Gastrocnemius medialis (tissue), 4 donors: ENCODE measurements at regions not wholly inside any gene's neighbourhood (a gene's known extent, or its start where the extent isn't known, plus 50 kb on each side); places are given as distances from the start of the nearest gene placed in this dataset.

Source experiments
- ATAC-seq, 2 donors: fragments of 150-250 bp; one replicate each; pipeline ENCODE4 v1.9.1; 2016
- DNase-seq, 2 donors: peaks; one replicate each; pipeline ENCODE4 v3.0.0-alpha.2; 2019
- H3K27ac ChIP-seq, 4 donors: fragments of 200-600 bp; sonication (generic); 1 replicate in 1 of 4; 2 replicates in 3 of 4; pipeline ENCODE4 v1.5.1; 2016 to 2018; ENCODE audit warnings: mild to moderate bottlenecking in 2 of 4, moderate library complexity in 1 of 4
- H3K27me3 ChIP-seq, 3 donors: fragments of 200-600 bp; sonication (generic) in 2 of 3; 1 replicate in 1 of 3; 2 replicates in 2 of 3; pipeline versions ENCODE4 v1.5.1 to v1.6.0; 2016 to 2019; ENCODE audit warnings: mild to moderate bottlenecking in 1 of 3, moderate library complexity in 1 of 3
- H3K36me3 ChIP-seq, 2 donors: fragments of 200-600 bp; sonication (generic) in 1 of 2; one replicate each; pipeline ENCODE4 v1.5.1; 2017 to 2018
- H3K4me1 ChIP-seq, 2 donors: fragments of 200-600 bp; sonication (generic) in 1 of 2; one replicate each; pipeline ENCODE4 v1.5.1; 2016 to 2017; ENCODE audit warnings: mild to moderate bottlenecking in 2 of 2
- H3K4me3 ChIP-seq, 4 donors: fragments of 200-600 bp; sonication (generic) in 3 of 4; 1 replicate in 1 of 4; 2 replicates in 3 of 4; pipeline ENCODE4 v1.5.1; 2016 to 2019; ENCODE audit warnings: mild to moderate bottlenecking in 2 of 4
- H3K9me3 ChIP-seq, 3 donors: fragments of 200-600 bp; sonication (generic) in 2 of 3; 1 replicate in 1 of 3; 2 replicates in 2 of 3; pipeline ENCODE4 v1.5.1; 2016 to 2019
- CTCF ChIP-seq, 5 experiments: fragments of 450-650 bp in 3 of 5; fragments of 200-600 bp in 2 of 5; sonication (generic) in 2 of 5; IDR thresholded peaks in 4 of 5; conservative IDR thresholded peaks in 1 of 5; 1 replicate in 4 of 5; 2 replicates in 1 of 5; pipeline ENCODE4 v1.5.1; 2016 to 2019; ENCODE audit warnings: antibody characterized with exemption in 5 of 5, mild to moderate bottlenecking in 3 of 5, moderate library complexity in 3 of 5
- POLR2A ChIP-seq, 2 donors: fragments of 450-650 bp; IDR thresholded peaks; one replicate each; pipeline ENCODE4 v1.6.1; 2017; ENCODE audit warnings: antibody characterized with exemption in 2 of 2, mild to moderate bottlenecking in 2 of 2, moderate library complexity in 2 of 2
- in situ Hi-C, 4 donors: fragments of 200-750 bp; cut with MboI; loops; one replicate each; pipeline versions ENCODE4 v1.15.0 to v1.8.0; 2017; ENCODE audit warnings: low sequenced_read_pairs in 4 of 4
- intact Hi-C: fragments of 100-400 bp; cut with DNase I; formaldehyde crosslinking; loops from one replicate; pipeline ENCODE4 v1.15.1; 2023; ENCODE audit warnings: low total_unique reads

GRCh38 chr1:4081806-4082711 lies 182.0 kb upstream of the C1orf174 start:
- Histone ChIP-seq H3K9me3 (no peaks in the 10 kb centered on the region), H3K4me1 (no peaks in the 10 kb centered on the region), H3K27me3 (peaks cover 0 to 5% (median 0%) of the 10 kb centered on the region in 3 donors), H3K36me3 (no peaks in the 10 kb centered on the region), H3K4me3 (no peak overlapping the region), H3K27ac (no peak overlapping the region)
- in situ Hi-C loops (no loop called here), intact Hi-C loops (no loop called here)
- DNase-seq (no peak), ATAC-seq (no peak)
- no peak for TF ChIP-seq CTCF (IDR thresholded peaks at IDR 0.05 in 4 of 5, conservative IDR thresholded peaks at IDR 0.05 in 1 of 5)
- TF ChIP-seq POLR2A (IDR thresholded peaks at IDR 0.05) = no peak

GRCh38 chr1:4083231-4084047 lies 183.4 kb upstream of the C1orf174 start:
- Histone ChIP-seq H3K4me1 (no peaks in the 10 kb centered on the region), H3K36me3 (no peaks in the 10 kb centered on the region), H3K4me3 (no peak overlapping the region), H3K9me3 (no peaks in the 10 kb centered on the region), H3K27ac (no peak overlapping the region), H3K27me3 (peaks cover 0 to 5% (median 0%) of the 10 kb centered on the region in 3 donors)
- DNase-seq (no peak), ATAC-seq (no peak)
- TF ChIP-seq CTCF (IDR thresholded peaks at IDR 0.05 in 4 of 5, conservative IDR thresholded peaks at IDR 0.05 in 1 of 5) = no peak
- no peak for TF ChIP-seq POLR2A (IDR thresholded peaks at IDR 0.05)
- intact Hi-C loops = no loop called here
- in situ Hi-C loops = no loop called here

- TF ChIP-seq POLR2A (IDR thresholded peaks at IDR 0.05) (no peak), CTCF (IDR thresholded peaks at IDR 0.05 in 4 of 5, conservative IDR thresholded peaks at IDR 0.05 in 1 of 5) (no peak)
- in situ Hi-C loops = no loop called here
- Histone ChIP-seq H3K36me3 (no peaks in the 10 kb centered on the region), H3K27me3 (peaks cover 0 to 5% (median 0%) of the 10 kb centered on the region in 3 donors), H3K27ac (no peak overlapping the region), H3K4me1 (no peaks in the 10 kb centered on the region), H3K9me3 (no peaks in the 10 kb centered on the region), H3K4me3 (no peak overlapping the region)
- ATAC-seq (no peak), DNase-seq (no peak)
- intact Hi-C loops = no loop called here
These were observed 184.0 kb upstream of the C1orf174 start for GRCh38 chr1:4084048-4084431.

GRCh38 chr1:4084446-4084845 lies 184.4 kb upstream of the C1orf174 start:
- intact Hi-C loops (no loop called here), in situ Hi-C loops (no loop called here)
- no peak overlapping the region for H3K4me3 ChIP-seq
- no peaks in the 10 kb centered on the region for H3K9me3 ChIP-seq
- ATAC-seq = no peak
- peaks cover 0 to 5% (median 0%) of the 10 kb centered on the region in 3 donors for H3K27me3 ChIP-seq
- no peak for DNase-seq
- H3K27ac ChIP-seq = no peak overlapping the region
- H3K36me3 ChIP-seq = no peaks in the 10 kb centered on the region
- no peaks in the 10 kb centered on the region for H3K4me1 ChIP-seq
- TF ChIP-seq CTCF (IDR thresholded peaks at IDR 0.05 in 4 of 5, conservative IDR thresholded peaks at IDR 0.05 in 1 of 5) (no peak), POLR2A (IDR thresholded peaks at IDR 0.05) (no peak)
